Medulla oblongata (tissue), 1 donor: ENCODE measurements at regions not wholly inside any gene's neighbourhood (a gene's known extent, or its start where the extent isn't known, plus 50 kb on each side); places are given as distances from the start of the nearest gene placed in this dataset.
"Not testable (repeated sequence)": the region's sequence is repeated elsewhere in the genome, so short reads cannot be mapped to it uniquely, and the experiment has no call there.

Experiments
- DNase-seq: peaks from one replicate; pipeline ENCODE4 v3.0.0-alpha.2; 2015; ENCODE audit errors: extremely low spot score

DNA sequence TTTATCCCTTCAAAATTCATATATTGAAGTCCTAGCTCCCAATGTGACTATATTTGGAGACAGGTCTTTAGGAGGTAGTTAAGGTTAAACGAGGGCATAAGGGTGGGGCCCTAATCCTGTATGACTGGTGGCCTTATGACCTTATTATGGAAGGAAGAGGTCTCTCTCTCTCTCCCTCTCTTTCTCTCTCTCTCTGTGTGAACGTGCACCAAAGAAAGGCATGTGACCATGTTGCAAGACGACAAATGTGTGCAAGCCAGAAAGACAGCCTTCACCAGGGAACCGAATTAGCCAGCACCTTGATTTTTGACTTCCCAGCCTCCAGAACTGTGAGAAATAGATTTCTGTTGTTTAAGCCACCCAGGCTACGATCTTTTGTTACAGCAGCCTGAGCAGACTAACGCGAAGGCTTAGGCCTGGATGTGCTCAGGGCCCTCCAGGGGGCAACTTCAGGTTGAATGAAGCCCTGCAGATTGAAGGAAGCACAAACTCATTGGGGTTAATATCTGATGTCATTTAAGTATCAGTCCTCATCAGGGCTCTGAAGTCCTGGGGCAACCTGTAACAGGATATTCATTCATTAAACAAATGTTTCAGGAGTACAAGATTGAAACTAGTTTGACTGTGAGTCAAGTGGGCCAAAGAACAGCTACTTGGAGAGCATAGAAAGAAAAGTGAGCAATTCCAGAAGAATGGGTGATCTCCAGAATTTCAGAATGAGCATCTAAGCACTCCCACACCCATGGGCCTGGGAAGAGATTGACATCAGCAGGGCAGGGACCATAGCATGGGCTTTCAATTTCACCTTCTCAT lies 157.4 kb upstream of the TNFAIP3 start:
- DNase-seq, result no peak

DNA sequence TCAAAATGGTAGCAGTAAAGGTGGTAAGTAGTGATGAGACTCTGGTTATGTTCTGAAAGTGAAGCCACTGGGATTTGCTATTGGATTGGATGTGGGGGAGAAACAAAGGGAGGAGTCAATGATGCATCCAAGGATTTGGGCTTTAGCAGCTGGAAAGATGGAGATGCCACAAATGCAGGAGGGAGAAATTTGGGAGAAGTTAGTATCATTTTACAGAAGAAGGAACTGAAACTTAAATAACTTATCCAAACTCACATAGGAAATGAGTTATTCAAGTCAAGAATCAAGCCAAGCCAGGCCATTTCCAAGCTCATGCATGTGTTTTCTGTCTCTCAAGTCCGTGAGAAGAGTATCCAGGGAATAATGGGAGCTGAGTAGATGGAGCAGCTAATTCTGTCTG lies 155.1 kb upstream of the TNFAIP3 start:
- DNase-seq, result no peak

DNA sequence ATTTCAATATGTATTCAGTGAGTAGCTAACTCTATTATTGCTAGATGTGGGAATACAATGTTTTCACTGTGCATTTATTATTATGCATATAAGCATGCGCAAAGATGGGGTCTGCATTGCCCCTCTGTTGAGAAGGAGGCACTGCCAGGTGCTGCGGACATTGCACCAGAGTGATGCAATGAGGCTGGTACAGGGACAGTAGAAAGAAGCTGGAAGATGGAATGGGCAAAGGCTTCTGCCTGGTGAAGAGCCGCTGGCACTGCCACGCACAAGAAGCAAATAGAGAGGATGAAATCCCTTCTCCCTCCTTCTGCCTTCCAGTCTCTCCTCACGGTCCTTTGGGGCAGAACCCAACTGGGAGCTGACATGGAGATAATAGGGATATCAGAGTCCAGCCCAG lies 154.5 kb upstream of the TNFAIP3 start:
- DNase-seq, result no peak

GRCh38 chr6:137715589-137716045 lies 151.4 kb upstream of the TNFAIP3 start:
- no peak for DNase-seq

GRCh38 chr6:137717074-137718073 lies 149.7 kb upstream of the TNFAIP3 start:
- DNase-seq, result no peak

GRCh38 chr6:137718903-137719302 lies 148.2 kb upstream of the TNFAIP3 start:
- DNase-seq, result not testable (repeated sequence)

DNA sequence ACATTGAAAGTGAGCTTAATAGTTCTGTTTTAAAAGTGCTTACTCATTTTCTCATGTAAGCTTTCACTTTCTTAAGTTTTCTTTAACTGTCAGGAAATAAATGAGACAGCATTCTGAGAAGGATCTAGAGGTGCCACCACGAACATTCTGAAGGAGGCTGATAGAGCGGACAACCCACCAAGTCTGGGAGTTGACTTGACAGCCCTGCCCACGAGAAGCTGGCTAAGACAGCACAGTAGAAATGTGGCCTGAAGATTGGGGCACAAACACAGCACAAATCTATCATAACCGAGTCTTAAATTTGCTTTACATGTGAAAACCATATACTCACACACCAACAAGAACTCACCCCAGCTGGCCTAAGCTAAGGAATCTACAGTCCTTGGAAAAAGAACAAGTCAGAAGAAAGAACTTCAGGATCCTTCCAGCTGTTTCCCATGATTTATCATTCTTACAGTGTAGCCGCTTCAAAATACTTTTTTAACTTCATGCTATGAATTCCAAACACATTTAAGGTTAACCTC lies 144.2 kb upstream of the TNFAIP3 start:
- no peak for DNase-seq

- DNase-seq, result no peak
Observed at GRCh38 chr6:137723273-137724017, 143.6 kb upstream of the TNFAIP3 start.

DNA sequence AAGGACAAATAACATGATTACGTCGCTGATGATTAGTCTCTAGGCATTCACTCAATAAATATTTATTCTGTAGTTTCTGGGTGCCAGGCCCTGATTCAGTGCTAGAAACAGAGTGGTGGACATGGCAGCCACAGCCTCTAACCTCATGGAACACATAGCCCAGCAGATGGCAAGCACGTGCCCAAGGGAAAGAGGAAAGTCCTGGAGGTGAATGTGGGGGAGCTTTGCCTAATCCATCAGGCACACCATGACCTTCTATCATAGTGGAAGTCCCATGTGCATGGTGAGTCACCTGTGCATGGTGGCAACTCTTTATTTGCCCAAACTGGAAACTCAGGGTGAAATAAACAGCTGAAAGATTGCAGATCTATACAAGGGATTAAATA lies 143.0 kb upstream of the TNFAIP3 start:
- no peak for DNase-seq

GRCh38 chr6:137724495-137725211 lies 142.4 kb upstream of the TNFAIP3 start:
- DNase-seq, result no peak

DNA sequence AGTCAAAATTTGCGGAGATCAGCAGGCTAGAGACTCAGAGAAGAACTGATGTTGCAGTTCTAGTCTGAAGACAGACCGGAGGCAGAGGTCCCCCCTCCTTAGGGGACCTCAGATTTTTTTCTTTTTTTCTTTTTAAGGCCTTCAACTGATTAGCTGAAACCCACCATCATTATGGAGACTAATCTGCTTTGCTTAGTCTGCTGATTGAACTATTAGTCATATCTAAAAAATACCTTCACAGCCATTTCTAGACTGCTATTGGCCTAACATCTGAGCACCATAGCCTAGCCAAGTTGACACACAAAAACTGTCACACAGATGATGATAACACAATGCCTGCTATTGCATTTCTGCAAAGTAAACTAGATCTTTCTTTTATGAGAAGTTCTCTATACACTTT lies 141.1 kb upstream of the TNFAIP3 start:
- DNase-seq, result no peak

DNA sequence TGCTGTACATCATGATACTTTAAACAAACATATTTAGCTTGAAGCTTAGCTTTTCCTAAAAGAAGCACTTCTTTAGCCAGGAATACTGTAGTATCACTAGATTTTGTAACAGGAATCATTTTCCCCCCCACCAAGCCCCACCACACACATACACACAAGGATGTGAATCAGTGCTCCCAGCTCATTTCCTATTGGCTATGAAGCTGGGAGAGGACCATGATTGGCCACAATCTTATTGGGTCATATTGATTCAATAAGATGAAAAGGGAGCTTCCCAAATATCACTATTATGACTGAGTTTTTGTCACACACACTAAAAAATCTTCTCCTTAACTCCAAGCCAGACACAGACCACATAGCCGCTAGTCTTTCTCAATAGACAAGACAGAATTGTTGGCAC lies 140.5 kb upstream of the TNFAIP3 start:
- no peak for DNase-seq

- DNase-seq, result no peak
Observed at GRCh38 chr6:137727216-137727765, 139.8 kb upstream of the TNFAIP3 start.

DNA sequence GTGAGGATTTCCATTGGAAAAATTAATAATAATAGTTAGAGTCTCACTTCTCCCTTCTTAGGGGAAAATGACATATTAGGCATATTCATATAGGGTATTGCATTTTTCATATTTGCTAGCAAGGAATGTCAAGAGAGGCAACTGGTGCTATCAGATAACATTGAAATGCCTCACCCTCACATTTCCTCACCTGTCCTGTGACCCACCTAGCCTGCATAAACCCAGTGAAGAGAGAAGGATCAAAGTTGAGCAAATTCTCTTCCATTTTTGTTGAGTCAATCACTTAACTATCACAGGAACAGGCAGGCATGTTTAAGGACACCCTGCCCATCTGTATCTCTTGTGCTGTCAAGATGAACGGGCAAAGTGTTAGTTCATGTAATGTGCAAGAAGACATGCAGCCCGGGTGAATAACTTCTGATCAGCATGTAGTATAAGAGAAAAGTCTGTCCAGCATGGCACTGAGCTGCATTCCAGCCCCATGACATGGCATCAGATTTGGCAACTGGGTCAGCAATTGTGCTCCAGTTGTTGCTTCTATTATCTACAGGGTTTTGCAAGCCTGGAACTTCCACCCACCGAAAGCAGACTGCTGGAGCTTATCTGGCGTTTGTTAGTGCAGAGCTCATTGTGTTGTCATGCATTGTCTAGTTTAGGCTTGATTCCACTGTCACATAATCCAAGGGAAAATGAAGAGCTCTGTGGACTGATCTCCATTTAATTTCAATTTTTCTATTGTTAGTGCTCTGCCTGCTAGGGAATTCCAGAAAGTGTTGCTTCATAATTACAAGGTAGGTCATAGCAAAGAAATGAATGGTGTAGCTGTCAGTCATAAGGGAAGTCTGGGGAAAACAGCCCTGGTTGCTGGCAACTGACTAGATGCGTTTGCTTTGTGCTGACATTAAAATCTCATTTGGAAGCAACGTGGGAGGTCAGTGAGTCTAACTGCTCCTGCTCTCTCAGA lies 138.4 kb upstream of the TNFAIP3 start:
- no peak for DNase-seq

DNA sequence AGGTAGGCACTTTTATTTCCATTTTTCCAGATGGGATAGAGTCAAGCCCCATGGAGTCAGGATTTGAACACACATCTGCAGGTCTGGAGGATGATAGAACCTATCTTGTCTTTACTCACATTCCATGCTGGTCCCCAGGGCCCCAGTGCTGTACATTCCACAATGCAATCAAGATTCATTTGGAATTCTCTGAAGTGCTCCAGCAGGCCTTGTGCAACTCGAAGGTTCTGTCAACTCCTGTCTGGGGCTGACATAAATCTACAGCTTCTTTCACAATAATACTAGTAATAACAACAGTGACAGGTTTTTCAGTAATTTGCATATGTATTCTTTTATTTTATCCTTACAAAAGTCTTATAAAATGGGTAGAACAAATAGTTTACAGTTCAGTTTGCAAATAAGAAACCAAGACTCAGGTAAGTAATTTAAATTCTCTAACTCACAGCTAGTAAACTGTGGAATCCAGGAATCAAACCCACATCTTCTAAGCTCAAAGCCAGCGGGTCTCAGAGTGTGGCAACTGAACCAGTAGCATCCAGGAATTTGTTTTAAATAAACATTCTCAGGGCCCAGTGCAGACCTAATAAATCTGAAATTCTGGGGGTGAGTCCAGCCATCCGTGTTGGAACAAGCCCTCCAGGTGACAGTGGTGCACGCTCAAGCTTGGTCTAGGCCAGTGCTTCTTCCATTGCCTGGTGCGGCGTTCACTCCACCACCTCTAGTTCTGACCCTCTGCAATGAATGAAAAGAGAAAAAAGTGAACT lies 137.0 kb upstream of the TNFAIP3 start:
- DNase-seq, result no peak

GRCh38 chr6:137731600-137731959 lies 135.5 kb upstream of the TNFAIP3 start:
- DNase-seq, result no peak

GRCh38 chr6:137731960-137732616 lies 135.0 kb upstream of the TNFAIP3 start:
- no peak for DNase-seq

DNA sequence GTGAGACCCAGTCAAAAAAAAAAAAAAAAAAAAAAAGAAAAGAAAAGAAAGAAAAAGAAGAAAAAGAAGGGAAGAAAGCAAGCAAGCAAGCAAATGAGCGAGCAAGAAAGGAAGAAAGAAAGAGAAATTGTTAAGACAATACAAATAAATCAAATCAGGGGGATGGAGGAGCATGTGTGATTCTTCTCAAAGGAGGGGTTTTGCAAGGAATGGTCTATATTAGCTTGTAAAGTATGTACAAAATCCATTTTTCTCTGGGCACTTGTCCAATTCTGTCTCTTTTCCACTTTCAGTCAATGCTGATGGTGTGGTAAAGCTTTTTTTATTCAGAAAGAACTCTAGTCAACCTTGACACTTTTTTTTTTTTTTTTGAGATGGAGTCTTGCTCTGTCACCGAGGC lies 133.7 kb upstream of the TNFAIP3 start:
- no peak for DNase-seq
